Stimulated activated naive CD4-positive, alpha-beta T cell (primary cell): ENCODE measurements at regions not wholly inside any gene's neighbourhood (a gene's known extent, or its start where the extent isn't known, plus 50 kb on each side); places are given as distances from the start of the nearest gene placed in this dataset.
"Not testable (repeated sequence)": the region's sequence is repeated elsewhere in the genome, so short reads cannot be mapped to it uniquely, and the experiment has no call there.

ENCODE experiments used
- DNase-seq, 6 experiments: peaks; one replicate each; lab custom pipeline; 2025; lab: John Stamatoyannopoulos, UW

DNA sequence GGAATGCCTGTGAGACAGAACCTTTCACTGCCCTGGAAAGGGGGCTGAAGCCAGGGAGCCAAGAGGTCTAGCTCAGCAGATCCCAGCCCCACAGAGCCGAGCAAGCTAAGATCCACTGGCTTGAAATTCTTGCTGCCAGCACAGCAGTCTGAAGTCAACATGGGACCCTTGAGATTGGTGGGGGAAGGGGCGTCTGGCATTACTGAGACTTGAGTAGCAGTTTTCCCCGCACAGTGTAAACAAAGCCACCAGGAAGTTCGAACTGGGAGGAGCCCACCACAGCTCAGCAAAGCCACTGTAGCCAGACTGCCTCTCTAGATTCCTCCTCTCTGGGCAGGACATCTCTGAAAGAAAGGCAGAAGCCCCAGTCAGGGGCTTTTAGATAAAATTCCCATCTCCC, 90.3 kb upstream of the FGGY start:
- not testable (repeated sequence) for DNase-seq

DNA sequence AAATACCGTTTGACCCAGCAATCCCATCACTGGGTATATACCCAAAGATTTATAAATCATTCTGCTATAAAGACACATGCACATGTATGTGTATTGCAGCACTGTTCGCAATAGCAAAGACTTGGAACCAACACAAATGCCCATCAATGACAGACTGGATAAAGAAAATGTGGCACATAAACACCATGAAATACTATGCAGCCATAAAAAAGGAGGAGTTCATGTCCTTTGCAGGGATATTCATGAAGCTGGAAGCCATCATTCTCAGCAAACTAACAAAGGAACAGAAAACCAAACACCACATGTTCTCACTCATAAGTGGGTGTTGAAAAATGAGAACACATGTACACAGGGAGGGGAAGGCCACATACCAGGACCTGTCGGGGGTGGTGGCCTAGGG, 86.5 kb upstream of the FGGY start:
- DNase-seq = not testable (repeated sequence)

DNA sequence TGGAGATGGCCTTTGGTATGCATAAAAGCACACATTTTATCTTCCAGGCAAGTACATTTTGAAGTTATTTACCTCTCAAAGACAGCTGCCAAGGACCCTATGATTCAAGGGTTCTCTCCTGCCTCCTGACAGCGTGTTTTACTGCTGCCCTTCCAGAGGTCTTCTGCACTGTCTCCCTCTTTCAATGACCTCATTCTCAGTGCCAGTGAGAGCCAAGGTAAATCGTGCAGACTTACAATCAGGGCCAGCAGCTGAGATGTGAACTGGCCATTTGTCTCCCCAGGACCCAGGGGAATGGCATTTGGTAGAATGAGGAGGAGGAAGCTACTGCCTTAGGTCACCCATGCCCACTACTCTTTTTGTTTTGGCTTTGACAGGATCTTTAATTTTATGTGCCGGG, 84.2 kb upstream of the FGGY start:
- no peak for DNase-seq

DNA sequence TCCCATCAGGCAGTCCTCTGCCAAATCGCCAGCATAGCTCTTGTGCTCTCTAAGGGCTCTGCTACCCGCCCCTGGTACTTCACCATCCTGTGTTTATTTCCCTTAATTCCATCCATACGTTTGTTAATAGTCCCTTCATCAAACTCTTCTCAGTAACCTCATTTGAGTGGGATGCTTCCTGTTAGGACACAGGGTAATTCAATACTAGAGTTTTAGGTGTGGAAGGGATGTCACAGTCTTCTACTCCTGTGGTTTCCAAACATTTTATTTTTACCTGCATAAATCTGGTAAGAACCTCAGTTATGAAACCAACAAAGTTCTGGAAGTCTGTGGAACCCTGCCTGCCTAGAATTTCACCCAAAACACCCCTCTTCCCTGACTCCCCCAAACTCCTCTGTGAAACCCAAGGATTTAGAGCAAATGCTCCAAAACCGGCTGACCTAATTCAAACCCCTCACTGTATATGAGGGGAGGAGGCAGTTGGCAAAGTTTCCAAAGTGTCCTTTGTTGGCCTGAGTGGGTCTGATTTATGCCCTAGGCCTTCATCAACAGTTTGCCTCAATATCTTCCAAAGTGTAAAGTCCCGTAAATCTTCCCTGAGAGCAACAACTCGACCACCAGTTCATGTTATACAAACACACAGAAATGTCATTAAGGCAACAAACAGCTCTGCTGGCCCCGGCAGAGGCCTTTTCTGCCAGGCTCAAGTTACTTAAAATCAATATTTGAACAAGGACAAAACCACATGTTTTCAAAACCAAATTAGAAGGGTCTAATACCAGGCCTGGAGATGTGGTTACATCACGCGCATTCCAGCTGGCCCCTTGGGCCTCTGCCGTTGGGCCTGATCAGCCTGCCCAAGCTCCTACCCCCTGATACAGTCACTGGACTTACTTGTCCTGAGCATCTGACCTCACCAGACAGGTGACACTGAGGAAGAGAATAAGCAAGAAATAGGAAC, 82.4 kb upstream of the FGGY start:
- no peak for DNase-seq

DNA sequence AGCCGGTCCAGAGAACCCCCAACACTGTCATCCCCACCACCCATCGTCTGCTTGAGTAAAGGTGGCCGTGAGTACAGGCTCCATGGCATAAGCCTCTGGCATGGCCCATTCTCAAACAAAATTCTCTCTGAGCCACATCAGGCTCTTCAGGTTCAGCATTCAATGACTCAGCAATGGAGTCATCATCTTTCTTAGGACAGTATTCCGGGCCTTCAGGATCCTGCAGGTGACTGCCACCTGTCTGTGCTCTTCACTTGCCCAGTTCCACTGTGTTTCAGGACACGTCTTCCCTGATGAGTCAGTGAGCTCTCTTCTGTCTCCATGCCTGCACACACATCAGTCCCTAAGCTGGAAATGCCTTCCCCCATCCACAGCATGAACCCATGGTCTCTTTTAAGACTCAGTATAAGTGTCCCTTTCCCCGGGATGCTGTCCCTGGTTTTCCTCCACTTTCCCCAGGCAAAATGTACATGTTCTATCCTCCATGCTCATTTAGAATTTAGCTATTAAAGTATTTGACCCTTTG, 81.1 kb upstream of the FGGY start:
- no peak for DNase-seq

DNA sequence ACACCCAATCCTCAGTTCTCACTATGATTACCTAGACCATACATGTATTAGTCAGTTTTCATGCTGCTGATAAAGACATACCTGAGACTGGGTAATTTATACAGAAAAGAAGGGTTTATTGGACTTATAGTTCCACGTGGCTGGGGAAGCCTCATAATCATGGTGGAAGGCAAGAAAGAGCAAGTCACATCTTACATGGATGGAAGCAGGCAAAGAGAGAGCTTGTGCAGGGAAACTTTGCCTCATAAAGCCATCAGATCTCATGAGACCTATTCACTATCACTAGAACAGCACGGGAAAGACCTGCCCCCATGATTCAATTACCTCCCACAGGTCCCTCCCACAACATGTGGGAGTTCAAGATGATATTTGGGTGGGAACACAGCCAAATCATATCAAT, 79.5 kb upstream of the FGGY start:
- DNase-seq = not testable (repeated sequence)

DNA sequence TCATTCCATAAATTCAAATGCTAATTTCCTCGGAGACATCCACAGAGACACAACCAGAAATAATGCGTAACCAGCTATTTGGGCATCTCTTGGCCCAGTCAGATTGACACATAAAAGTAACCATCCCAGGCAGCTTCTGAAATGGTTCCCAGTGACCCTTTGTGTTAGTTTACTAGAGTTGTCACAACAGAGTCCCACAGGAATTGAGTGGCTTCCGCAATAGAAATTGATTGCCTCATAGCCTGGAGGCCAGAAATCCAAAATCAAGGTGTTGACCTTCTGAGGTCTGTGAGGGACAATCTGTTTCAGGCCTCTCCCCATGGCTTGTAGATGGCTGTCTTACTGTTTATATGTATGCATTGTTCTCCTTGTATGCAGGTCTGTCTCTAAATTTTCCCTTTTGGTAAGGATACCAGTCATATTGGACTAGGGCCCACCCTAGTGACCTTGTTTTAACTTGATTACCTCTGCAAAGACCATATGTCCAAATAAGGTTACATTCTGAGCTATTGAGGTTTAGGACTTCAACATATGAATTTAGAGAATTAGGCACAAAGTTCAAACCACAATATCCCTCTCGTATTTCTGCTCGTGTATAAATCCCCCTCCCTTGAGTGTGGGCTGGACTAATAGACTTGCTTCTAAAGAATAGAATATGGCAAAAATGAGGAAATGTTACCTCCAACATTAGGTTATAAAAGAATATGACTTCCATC, 78.2 kb upstream of the FGGY start:
- no peak for DNase-seq

DNA sequence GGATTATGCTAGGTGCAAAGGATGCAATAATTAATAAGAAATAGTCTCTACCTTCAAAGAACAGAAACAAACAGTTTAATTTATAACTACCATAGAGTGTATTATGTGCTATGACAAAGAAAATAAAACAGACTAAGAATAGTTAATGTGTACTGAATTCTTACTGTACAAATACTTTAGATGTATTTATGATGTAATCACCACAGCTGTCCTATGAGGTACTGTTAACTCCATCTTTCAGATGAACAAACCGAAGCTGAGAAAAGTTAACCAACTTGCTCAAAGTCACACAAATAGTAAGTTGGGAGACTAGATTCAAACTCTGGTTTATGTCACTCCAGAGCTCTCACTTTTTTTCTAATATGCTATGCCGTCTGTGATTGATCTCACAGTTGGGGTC, 77.0 kb upstream of the FGGY start:
- DNase-seq = no peak

DNA sequence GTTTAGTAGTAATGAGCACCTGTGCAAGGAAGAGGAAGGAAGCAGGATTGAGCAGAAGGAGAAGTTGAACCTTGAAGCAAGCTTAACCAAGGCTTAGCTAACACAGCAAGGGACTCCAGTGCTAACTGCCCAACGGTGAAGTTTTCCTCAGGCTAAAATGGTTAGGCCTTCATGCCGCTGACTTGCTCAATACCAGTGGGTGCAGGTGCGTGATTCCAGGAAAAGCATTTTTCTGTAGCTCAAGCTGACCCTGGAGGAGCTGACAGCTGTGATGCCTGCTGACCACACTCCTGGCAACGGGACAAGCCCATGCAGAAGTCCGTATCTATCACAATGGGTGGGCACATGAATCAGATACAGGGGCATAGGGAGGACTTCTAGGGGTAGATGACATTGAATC, 76.5 kb upstream of the FGGY start:
- DNase-seq = no peak

DNA sequence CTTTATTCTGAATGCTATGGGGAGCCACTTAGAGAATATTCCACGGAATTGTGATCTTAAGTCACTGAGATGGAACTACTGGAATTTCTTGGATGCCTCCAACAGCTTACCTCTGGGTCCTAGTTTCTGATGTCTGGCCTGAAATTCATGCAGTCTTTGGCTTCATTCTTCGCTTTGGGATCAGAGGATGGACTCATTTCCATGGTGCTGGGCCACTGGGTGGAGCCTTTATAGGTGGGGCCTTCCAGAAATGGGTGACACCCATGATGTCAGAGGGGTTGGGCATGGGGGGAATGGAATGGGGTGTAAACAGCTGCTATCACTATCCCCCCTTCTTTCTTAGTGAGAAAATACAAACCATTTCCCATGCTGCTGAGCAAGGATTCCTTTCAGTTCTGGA, 73.7 kb upstream of the FGGY start:
- no peak for DNase-seq

DNA sequence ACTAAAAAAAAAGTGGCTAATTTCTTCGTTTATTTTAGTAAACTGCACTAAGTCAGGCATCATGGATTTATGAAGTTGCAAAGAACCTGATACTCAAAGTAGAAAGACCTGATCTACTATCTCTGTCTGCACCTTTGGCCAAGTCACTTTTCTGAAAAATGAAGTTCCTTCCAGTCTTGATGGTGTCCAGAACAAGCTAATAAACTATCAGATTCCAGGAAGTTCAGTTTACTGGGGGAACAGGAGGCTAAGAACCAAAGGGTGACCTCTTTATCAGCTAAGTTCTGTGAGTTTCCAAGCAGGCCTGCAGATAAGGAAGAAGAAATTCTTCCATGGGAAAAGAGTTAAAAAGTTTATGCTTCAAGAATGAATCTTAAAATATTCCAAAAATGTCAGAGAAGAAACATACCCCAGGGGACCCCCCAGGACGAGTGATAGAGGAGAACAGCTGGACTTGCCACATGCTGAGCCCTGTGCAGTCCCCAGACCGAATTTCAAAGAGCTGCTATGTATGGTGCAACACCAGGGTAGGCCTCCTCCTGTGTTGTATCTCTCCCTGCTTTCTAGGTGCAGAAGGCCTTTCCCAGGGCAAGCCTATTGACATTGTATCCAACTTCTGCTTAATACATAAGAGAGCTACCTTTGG, 72.8 kb upstream of the FGGY start:
- no peak for DNase-seq

DNA sequence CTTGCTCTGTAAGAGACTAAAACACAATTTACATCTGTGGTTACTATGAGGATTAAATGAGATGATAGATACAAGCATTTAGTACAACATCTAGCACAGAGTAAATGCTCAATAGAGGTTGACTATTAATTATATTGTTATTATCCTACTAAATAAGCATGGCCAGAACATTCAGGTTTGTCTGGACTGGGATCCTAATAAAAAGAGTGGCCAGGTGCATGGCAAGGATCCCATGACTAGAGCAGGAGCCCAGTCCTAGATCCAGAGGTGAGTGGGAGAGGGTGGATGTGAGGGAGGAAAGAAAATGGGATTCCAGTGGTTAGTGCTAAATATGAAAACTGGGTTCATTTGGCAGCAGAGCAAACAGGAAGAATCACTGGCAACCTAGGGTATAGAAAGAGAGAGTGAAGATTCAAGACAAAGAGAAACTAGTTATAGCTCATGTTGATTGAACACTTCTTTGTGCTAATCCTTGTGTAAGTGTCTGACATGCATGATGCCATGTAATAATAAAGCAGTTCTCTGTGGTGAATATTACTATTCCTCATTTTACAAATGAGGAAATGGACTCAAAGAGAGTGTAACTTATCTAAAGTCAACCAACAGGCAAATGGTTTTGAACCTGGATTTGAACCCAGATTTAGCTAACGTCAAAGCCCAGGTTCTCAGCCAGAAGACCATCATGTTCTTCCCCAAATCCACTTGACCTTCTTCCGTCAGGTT, 71.1 kb upstream of the FGGY start:
- DNase-seq = no peak

DNA sequence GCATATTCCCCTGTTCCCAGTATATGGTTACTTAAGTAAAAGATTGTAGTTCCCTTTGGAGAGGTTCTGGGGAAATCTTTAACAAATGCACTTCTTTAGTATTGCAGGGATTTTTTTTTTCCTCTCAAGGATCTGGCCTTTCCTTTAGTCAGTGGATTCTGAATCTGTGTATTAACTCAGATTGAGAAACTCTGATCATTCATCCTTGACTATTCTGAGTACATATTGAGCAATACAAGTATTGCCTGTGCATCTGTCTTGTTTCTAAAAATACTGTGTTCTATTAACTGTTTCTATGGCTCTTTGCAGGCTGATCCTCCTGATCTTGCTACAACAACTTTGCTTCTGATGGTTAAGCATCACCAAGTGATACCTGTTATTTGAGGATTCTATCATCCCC, 67.8 kb upstream of the FGGY start:
- DNase-seq = no peak

DNA sequence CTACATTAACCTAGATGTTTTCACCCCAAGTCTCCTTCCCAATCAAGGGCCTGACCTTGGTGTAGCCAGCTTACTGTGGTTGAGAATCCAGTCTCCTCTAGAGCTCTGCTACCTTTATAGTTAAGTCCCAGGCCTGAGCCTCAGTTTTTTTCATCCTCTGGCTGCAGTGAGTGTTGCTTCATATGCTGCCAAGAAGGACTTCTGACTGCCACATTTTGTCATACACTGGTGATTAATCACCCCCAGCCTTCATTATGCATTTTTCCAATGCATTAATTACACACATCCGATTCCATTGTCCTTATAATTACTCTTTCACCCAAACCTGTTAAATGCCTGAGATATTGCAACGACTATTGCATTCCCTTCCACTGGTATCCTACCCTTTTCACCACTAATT, 66.3 kb upstream of the FGGY start:
- DNase-seq = no peak

DNA sequence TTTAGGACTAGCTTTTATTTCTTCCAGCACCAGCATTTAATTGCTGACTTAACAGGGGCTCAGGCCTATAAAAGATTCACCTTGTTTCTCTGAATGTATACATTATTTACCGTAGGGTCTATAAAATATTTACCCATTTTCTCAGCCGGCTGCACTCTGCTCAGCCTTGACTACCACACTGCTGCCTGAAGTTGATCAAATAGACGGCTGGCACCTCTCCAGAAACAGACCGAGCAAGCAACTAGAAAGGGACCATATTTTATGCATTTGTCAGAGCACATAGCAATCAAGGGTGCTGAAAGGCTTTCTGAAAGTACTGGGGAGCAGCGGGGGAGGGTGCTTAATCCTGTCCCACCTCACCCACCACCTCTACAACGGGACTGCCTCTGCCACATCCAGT, 64.7 kb upstream of the FGGY start:
- no peak for DNase-seq

DNA sequence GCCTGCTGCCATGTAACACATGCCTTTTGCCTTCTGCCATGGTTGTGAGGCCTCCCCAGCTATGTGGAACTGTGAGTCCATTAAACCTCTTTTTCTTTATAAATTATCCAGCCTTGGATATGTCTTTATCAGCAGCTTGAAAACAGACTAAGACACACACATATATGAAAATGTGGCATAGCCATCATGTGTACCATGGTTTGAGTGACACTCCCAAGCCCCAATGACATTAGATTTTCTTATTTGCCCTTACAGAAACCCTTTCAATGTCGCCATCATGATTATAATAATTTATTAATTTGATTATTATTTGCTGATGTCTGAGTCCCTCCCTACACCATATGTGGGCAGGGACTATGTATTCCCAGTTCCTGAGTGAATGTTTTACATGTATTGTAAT, 63.5 kb upstream of the FGGY start:
- DNase-seq = no peak

DNA sequence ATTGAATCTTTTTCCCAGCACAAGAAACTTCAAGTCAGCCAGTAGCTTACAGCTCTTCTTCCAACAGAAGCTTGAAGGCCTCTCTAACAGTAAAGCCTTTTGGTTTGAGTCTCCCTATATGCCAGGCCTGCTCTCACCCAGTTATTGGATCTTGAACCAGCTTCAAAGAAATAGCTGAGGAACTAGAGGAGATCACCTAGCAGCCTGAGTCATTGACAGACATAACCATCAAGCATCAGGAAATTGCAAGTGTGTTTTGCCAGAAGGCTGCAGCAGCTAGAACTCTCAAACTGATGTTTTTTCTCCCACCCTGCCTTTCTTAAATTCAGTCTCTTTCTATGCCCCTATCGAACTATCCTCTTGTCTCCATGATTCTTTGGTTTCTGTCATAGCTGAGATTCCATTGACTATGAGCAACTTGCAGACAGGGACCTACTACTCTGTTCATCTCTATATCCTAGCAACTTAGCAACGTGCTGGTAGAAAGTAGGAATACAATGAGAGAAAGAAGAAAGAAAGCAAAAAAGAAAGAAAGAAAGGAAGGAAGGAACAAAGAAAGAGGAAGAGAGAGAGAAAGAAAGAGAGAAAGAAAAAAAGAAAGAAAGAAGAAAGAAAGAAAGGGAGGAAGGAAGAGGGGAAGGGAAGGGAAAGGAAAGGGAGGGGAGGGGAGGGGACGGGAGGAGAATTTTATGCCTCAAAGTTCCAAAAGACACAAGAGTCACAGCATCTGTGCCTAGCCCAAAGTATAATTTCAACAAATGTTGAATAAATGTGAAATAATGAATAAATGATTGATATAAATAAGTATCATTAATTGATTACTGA, 60.0 kb upstream of the FGGY start:
- DNase-seq = no peak

DNA sequence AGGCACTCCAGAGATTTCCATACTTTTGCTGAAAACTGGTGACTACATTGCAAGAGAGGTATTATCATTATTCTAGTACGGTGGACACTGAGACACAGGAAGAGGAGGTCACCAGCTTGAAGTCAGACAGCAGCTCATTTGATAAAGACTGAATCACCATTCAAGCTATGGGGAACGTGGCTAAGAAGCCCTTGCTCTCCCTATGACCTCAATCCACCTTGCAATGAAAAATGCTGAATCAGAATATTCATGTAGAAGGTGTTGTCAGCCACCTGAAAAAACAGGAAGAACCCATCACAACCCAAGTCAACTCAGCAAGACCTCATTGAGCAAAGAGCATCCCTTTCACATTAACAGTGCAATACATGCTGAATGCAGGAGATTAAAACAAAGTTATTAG, 59.0 kb upstream of the FGGY start:
- DNase-seq = no peak

DNA sequence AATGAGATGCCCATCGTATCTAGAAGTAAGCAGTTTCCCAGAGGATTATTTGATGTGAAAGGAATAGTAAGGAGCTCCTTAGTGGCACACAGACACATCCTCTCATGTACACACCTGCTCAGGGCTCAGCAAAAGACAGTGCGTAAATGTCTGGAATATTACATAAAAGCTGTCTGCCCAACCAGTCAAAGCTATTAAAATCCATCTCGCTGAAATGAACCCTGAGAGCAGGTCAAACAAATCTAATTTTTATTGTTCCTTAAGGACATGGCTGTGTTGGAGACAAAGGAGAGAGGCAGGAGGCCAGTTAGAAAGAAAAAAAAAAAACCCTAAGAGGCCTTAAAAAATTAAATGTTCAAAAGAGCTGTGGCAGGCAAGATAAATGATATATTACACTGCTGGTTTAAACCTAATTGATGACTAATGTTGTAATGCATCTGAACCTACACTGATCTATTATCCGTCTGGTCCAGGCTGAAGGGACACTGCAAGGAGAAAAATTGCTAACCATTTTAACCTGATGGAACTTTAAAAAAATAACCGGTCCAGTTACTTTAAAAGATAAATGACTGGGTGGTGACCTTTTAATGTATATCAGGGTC, 58.5 kb upstream of the FGGY start:
- no peak for DNase-seq

DNA sequence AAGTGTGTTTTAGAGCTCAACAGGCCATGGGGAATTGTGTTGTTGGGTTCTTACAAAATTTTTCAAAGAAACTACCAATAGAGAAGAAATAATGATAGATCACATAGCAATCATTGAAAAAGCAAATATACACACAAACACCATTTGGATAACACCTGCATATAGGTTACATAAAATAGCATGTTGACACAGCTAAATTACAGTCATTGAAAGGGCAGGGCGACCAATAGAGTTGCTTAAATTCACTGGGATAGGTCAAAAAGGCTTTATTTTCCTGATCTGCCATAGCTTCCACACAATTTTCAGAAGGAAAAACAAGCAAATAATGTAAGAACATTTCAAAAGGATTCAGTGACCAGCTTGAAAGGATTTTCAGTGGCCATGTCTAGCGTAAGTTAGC, 57.9 kb upstream of the FGGY start:
- DNase-seq = no peak

DNA sequence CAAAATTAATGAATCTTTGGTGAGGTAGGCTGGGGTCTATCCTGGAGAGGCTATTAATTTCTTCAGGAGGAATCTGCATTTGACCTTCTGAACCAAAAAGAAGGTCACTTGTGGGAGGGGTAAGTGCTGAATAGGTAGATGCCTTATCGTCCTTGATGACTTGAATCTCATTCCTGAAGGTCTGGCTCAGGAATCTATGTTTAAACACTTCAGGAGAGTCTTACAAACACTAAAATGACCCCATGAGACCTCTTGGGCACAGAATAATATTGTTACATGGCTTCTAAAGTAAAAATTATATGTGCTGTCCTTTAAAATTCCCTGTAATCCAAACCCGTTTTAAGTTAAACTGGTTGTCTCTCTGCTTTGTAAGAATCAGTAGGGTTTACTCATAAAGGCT, 55.0 kb upstream of the FGGY start:
- DNase-seq = no peak
